ENCODE measurements at regions not wholly inside any gene's neighbourhood (a gene's known extent, or its start where the extent isn't known, plus 50 kb on each side); places are given as distances from the start of the nearest gene placed in this dataset.
"Not testable (repeated sequence)": the region's sequence is repeated elsewhere in the genome, so short reads cannot be mapped to it uniquely, and the experiment has no call there.

- TF ChIP-seq, protein P1, sequence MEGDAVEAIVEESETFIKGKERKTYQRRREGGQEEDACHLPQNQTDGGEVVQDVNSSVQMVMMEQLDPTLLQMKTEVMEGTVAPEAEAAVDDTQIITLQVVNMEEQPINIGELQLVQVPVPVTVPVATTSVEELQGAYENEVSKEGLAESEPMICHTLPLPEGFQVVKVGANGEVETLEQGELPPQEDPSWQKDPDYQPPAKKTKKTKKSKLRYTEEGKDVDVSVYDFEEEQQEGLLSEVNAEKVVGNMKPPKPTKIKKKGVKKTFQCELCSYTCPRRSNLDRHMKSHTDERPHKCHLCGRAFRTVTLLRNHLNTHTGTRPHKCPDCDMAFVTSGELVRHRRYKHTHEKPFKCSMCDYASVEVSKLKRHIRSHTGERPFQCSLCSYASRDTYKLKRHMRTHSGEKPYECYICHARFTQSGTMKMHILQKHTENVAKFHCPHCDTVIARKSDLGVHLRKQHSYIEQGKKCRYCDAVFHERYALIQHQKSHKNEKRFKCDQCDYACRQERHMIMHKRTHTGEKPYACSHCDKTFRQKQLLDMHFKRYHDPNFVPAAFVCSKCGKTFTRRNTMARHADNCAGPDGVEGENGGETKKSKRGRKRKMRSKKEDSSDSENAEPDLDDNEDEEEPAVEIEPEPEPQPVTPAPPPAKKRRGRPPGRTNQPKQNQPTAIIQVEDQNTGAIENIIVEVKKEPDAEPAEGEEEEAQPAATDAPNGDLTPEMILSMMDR (IDR thresholded peaks at IDR 0.05), result no peak
- H3K4me1 ChIP-seq, result peaks cover 6% of the 10 kb centered on the region
- intact Hi-C loops (cut with DNase I), result no loop called here
Measured at GRCh38 chr6:144675231-144675861, 390.2 kb downstream of the UTRN start.

DNA sequence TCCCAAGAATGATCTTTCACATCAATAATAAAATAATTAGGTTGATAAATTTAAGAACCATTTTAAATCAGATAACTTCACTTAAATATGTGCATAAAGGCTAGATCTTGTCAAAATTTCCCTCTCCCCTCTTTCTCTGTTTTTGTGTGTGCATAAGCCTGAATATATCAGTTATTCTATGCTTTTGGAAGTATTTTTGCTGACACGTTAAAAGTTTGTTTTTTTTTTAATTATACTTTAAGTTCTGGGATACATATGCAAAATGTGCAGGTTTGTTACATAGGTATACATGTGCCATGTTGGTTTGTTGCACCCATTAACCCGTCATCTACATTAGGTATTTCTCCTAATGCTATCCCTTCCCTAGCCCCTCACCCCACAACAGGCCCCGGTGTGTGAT is 391.2 kb downstream of the UTRN start:
- H3K9ac ChIP-seq (ENCODE audit: low read depth in 2 of 2, low read length in 2 of 2); H3K27me3 ChIP-seq; DNase-seq; intact Hi-C loops (cut with DNase I); H3K36me3 ChIP-seq; H3K4me3 ChIP-seq; H3K4me1 ChIP-seq; H3K27ac ChIP-seq; H3K9me3 ChIP-seq: not testable (repeated sequence)

More at GRCh38 chr6:144675231-144675861, 390.2 kb downstream of the UTRN start:
- Histone ChIP-seq H3K9me3 (no peaks in the 10 kb centered on the region), H3K9ac (ENCODE audit: low read depth in 2 of 2, low read length in 2 of 2) (no peak overlapping the region), H3K27ac (no peak overlapping the region), H3K36me3 (no peaks in the 10 kb centered on the region), H3K4me3 (no peak overlapping the region), H3K27me3 (no peaks in the 10 kb centered on the region)
- DNase-seq, result peak; percentile 79

- H3K27ac ChIP-seq, result not testable (repeated sequence)
Measured at GRCh38 chr6:144677263-144677662, 392.1 kb downstream of the UTRN start.

GRCh38 chr6:144678844-144679243 is 393.7 kb downstream of the UTRN start:
- Histone ChIP-seq H3K27ac (no peak overlapping the region), H3K9me3 (no peaks in the 10 kb centered on the region), H3K27me3 (no peaks in the 10 kb centered on the region), H3K4me3 (no peak overlapping the region), H3K36me3 (no peaks in the 10 kb centered on the region), H3K4me1 (peaks cover 6% of the 10 kb centered on the region), H3K9ac (ENCODE audit: low read depth in 2 of 2, low read length in 2 of 2) (no peak overlapping the region)
- TF ChIP-seq, protein P1 (IDR thresholded peaks at IDR 0.05), result no peak
- intact Hi-C loops (cut with DNase I), result no loop called here
- DNase-seq, result no peak

More at GRCh38 chr6:144677263-144677662, 392.1 kb downstream of the UTRN start:
- intact Hi-C loops (cut with DNase I); H3K9me3 ChIP-seq; H3K36me3 ChIP-seq; H3K9ac ChIP-seq (ENCODE audit: low read depth in 2 of 2, low read length in 2 of 2); H3K4me1 ChIP-seq; H3K27me3 ChIP-seq; DNase-seq; H3K4me3 ChIP-seq: not testable (repeated sequence)

- intact Hi-C loops (cut with DNase I), result no loop called here
- Histone ChIP-seq H3K27ac (no peak overlapping the region), H3K27me3 (no peaks in the 10 kb centered on the region), H3K9ac (ENCODE audit: low read depth in 2 of 2, low read length in 2 of 2) (no peak overlapping the region), H3K4me1 (no peaks in the 10 kb centered on the region), H3K9me3 (no peaks in the 10 kb centered on the region), H3K36me3 (no peaks in the 10 kb centered on the region), H3K4me3 (no peak overlapping the region)
- TF ChIP-seq, protein P1 (IDR thresholded peaks at IDR 0.05), result no peak
- no peak for DNase-seq
Measured at GRCh38 chr6:144681334-144681733, 396.2 kb downstream of the UTRN start.

DNA sequence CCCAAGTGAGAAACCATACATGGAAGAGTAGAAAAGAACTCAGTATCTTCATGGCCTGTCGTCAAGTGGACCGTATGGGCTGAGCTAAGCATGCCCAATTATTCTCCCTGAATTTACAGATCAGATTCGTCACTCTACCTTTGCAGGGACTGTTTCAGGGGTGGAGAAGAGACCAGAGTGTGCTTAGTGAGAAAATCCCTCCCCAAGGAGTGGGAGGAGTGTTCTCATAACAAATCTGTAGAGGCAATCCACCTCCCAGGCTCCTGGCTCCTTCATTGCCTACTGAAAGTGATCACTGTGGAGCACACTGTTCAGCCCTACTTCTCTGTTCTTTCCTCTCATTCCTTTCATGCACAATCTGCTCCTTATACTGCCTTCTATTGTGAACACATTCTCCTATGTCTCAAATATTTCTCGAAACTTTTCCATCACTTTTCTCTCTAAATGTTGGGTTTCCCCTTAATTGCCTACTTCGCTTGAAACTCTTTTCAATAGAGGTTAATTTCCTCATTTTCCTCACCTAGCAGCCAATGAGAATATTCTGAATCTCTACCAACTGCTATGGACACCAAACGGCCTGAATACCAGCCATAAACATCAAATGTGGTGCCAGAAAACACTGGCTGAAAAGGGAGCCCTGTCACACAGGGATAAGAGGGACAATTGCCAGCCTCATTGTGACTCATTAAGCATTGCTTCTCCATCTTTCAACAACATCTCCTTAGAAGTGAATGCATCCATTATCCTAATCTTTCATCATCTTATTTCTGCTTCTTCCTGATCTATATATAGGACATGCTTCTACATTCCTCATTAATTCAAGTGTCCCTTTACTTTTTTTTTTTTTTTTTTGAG is 398.3 kb downstream of the UTRN start:
- TF ChIP-seq, protein P1 (IDR thresholded peaks at IDR 0.05), result no peak
- intact Hi-C loops (cut with DNase I), result no loop called here
- Histone ChIP-seq H3K9ac (ENCODE audit: low read depth in 2 of 2, low read length in 2 of 2) (no peak overlapping the region), H3K27ac (no peak overlapping the region), H3K36me3 (peaks cover 6% of the 10 kb centered on the region), H3K4me3 (no peak overlapping the region), H3K9me3 (no peaks in the 10 kb centered on the region), H3K27me3 (no peaks in the 10 kb centered on the region), H3K4me1 (no peaks in the 10 kb centered on the region)
- no peak for DNase-seq
